ENCODE measurements at regions not wholly inside any gene's neighbourhood (a gene's known extent, or its start where the extent isn't known, plus 50 kb on each side); places are given as distances from the start of the nearest gene placed in this dataset.
"Not testable (repeated sequence)": the region's sequence is repeated elsewhere in the genome, so short reads cannot be mapped to it uniquely, and the experiment has no call there.

- DNase-seq, result no peak
Observed at GRCh38 chr9:99490729-99491128, 268.6 kb downstream of the SEC61B start.

- no peak for DNase-seq
Observed at GRCh38 chr9:99491408-99492158, 269.5 kb downstream of the SEC61B start.

- no peak for DNase-seq
Observed at GRCh38 chr9:99497641-99498040, 275.6 kb downstream of the SEC61B start.

DNA sequence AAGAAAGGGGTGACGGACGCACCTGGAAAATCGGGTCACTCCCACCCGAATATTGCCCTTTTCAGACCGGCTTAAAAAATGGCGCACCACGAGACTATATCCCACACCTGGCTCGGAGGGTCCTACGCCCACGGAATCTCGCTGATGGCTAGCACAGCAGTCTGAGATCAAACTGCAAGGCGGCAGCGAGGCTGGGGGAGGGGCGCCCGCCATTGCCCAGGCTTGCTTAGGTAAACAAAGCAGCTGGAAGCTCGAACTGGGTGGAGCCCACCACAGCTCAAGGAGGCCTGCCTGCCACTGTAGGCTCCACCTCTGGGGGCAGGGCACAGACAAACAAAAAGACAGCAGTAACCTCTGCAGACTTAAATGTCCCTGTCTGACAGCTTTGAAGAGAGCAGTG is 276.9 kb downstream of the SEC61B start:
- not testable (repeated sequence) for DNase-seq

- DNase-seq, result no peak
Observed at GRCh38 chr9:99505936-99506335, 283.9 kb downstream of the SEC61B start.

GRCh38 chr9:99506747-99507348 is 284.8 kb downstream of the SEC61B start:
- no peak for DNase-seq

DNA sequence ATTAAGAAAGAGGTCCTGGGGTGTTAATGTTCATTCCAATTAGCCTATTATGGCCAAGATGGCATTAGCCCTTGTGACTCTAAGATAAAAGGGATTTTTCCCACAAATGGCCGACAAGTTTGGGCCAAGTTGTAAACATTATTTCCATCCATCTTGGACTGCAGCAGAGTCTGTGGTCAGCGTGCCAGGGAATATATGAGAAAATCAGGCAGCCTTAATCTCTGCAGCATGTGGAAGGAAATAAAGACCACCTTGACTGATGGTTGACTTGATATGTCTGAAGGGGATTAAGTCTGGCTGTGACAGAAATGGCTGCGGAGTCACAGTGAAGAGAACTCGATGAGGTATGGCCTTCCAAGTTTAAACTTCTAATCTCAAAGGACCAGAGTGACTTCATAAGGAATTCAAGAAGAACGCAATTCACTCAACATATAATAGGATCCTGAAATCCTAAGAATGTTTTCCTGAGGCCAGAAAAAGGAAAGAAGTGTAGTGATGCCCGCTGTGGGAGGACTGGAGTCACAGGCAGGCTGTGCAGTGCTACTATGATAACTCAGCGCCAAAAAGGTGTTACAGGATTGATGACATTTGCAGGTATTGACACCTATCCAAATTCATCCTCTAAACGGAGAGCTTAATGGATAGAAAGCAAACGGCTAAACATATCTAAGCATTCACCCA is 287.1 kb downstream of the SEC61B start:
- DNase-seq, result no peak

DNA sequence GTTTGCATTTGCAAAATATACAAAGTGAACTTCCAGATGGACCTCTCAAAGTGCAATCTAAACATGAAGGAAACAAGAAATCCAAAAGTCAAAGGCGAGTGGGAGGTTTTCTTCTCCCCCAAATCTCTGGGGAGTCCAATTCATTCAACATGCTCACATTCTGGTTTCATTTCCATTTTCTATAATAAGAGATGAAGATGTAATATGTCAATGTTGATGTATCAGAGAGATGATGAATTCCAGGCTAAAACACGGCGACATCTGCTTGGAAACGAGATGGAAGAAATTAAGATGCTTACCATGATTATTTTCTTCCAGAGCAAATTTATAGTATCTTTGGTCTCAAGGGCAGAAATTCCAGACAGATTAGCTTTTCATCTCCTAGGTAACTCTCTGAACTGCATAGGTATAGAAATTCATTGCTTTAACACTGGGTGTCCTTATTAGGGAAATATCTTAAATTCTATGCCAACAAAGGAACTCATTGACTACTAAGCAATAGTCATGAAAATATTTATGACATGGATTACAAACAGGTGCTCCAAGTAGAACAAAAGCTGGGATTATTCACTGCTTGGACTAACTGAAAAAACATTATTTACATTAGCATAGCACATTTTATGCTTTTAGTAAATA is 287.9 kb downstream of the SEC61B start:
- DNase-seq, result no peak

DNA sequence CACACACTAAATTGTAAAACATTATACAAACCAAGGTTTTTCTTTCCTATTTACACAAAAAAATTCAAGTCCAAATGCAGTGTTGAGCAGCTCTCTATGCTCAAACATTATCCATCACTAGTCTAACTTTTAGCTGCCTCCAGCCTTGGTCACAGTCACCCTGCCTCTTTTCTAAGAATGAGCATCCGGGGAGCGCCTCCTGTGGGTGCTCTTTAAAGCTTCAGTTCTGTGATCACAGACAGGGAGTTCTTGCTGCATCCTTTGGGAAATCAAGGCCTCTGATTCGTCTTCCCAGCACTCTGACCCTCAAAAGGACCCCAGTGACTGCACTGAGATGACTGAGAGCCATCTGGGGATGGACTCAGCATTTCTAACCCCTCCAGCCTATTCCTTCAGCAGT is 289.6 kb downstream of the SEC61B start:
- DNase-seq, result no peak

- DNase-seq, result no peak
Observed at GRCh38 chr9:99513441-99514112, 291.5 kb downstream of the SEC61B start.

GRCh38 chr9:99515093-99515492 is 293.0 kb downstream of the SEC61B start:
- no peak for DNase-seq

DNA sequence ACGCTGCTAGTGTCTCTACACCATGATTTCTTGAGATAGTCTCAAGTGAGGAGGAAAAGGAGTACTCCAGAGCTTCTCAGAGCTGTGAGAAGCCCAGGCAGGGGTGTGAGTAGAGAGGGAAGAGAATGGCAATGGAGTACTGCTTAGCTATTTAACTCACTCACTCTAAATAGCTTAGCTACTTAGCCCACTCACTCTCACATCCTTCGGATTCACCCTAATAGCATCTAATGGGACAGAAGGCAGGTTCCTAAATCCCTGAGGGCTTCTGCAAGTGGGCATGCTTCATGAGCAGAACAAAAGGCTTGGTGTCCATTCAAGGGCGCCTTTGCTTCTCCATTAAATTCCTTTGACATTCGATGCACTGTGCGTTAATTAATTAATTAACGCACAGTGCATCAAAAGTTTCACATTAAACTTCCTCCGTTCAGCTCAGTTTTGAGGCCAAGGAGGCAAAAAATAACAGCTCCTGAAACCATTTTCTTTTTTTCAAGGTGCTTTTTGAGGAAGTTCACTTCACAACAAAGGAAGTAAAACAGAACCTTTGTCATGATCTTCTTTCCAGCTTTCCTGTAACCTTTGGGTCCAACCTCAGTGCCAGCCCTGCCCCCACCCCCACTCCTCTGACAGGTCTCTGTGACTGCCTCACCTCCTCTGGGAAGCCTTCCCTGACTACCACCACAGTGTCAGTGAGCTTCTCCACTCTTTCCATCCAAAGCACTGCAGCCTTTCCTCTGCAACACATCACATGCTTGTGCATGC is 294.0 kb downstream of the SEC61B start:
- DNase-seq, result no peak

- no peak for DNase-seq
Observed at GRCh38 chr9:99516657-99517049, 294.6 kb downstream of the SEC61B start.

DNA sequence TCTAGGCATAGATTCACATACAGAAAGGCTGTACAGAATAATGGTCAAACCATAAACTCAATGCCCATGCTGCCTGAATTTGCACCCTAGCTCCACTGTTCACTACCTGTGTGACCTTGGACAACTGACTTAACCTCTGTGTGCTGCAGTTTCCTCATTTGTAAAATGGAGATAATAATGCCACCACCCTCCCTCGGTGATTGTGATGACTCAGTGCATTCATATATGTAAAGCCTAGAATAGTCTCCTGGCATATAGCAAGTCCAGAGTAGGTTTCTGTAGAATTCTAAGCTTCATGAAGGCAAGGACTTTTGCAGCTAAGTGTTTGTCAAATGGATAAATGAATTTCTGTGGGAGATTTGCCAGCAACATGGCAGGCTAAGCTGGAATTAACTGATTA is 297.8 kb upstream of the NR4A3 start:
- DNase-seq, result no peak

GRCh38 chr9:99531313-99531712 is 290.4 kb upstream of the NR4A3 start:
- DNase-seq, result no peak

DNA sequence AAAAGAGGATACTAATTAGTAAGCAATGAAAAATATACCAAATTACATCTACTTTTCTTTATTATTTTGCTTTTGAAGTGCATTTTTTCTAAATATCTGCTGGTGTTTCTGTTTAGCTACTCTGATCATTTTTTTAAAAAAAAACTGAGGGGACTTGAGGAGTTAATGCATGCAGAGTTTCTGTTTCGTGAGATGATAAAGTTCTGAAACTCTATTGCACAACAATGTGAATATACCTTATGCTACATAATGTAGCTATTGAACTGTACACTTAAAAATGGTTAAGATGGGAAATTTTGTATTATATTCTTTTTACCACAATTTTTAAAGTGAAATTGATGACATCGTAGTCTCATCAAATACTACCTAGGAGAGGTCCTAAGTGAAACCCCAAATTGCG is 288.3 kb upstream of the NR4A3 start:
- DNase-seq, result no peak

DNA sequence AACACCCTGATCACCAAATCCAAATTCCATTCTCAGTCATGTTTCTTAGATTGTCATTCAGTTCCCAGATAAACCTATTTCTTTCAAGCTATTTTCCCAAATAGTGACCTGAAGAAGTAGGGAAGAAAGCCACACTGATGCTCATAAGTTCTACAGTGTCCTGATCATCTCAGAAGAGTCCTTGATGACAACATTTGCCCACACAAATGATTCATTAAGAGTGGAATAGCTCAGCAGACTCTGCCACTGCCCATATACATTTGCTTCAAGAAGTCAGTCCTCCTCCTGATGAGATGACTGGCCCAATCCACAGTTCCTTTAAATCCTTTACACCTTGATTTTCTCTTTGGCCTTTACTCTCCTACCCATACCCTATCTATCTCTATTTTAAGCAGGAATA is 283.7 kb upstream of the NR4A3 start:
- no peak for DNase-seq

GRCh38 chr9:99544526-99544925 is 277.2 kb upstream of the NR4A3 start:
- no peak for DNase-seq

- no peak for DNase-seq
Observed at GRCh38 chr9:99549441-99549840, 272.2 kb upstream of the NR4A3 start.

- no peak for DNase-seq
Observed at GRCh38 chr9:99555792-99556191, 265.9 kb upstream of the NR4A3 start.

- no peak for DNase-seq
Observed at GRCh38 chr9:99556998-99557397, 264.7 kb upstream of the NR4A3 start.

GRCh38 chr9:99557816-99558215 is 263.9 kb upstream of the NR4A3 start:
- DNase-seq, result no peak

All from NCI-H2227 treated with DMSO at 0.1 percent for 48 hours (cell line).